Mucosa of rectum (tissue), 2 donors: ENCODE measurements at regions not wholly inside any gene's neighbourhood (a gene's known extent, or its start where the extent isn't known, plus 50 kb on each side); places are given as distances from the start of the nearest gene placed in this dataset.

ENCODE experiments used
- H3K27ac ChIP-seq, 2 donors: one replicate each; pipeline ENCODE4 v1.7.0; 2013; ENCODE audit warnings: inconsistent platforms in 2 of 2, low read depth in 2 of 2, low read length in 2 of 2
- H3K27me3 ChIP-seq, 2 donors: one replicate each; pipeline ENCODE4 v1.7.0; 2013; ENCODE audit warnings: low read length in 2 of 2; ENCODE audit not compliant: control insufficient read depth in 2 of 2, insufficient read depth in 2 of 2
- H3K36me3 ChIP-seq, 2 donors: one replicate each; pipeline ENCODE4 v1.7.0; 2013; ENCODE audit warnings: low read length in 2 of 2; ENCODE audit not compliant: control insufficient read depth in 2 of 2, insufficient read depth in 2 of 2
- H3K4me1 ChIP-seq, 2 donors: one replicate each; pipeline ENCODE4 v1.7.0; 2013; ENCODE audit warnings: low read length in 2 of 2, mild to moderate bottlenecking in 1 of 2; ENCODE audit not compliant: control insufficient read depth in 2 of 2, insufficient read depth in 2 of 2
- H3K4me3 ChIP-seq, 2 donors: one replicate each; pipeline ENCODE4 v1.7.0; 2013; ENCODE audit warnings: low read length in 2 of 2
- H3K9ac ChIP-seq, 2 donors: one replicate each; pipeline ENCODE4 v1.7.0; 2013; ENCODE audit warnings: low read length in 2 of 2, low read depth in 1 of 2, mild to moderate bottlenecking in 1 of 2
- H3K9me3 ChIP-seq, 2 donors: one replicate each; pipeline ENCODE4 v1.7.0; 2013; ENCODE audit warnings: low read length in 2 of 2; ENCODE audit not compliant: control insufficient read depth in 2 of 2
- donor health status: healthy.
- donor health status: Normal muscosa, but diverticular disease.

DNA sequence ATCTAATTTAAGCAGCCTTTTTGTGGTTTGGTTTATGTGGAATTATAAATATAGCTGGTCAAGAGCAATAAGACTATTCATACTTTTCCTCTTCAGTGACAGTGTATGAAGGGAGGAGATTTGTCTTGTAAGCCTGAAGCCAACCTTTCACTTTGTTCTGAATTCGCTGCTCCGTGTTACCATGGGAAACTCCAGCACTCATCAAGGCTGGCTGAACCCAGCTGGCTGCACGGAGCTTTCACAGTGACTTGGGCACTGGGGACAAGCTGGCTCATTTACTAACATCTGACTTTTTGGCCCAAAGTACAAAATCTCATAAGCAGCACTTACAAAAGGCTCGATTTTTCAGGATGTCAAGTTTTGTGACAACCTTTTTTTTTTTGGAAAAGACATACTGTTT is 120.4 kb upstream of the GRIA4 start:
- Histone ChIP-seq H3K36me3 (no peaks in the 10 kb centered on the region), H3K4me3 (no peak overlapping the region), H3K4me1 (no peaks in the 10 kb centered on the region), H3K27ac (no peak overlapping the region), H3K9me3 (no peaks in the 10 kb centered on the region), H3K27me3 (no peaks in the 10 kb centered on the region), H3K9ac (no peak overlapping the region)

DNA sequence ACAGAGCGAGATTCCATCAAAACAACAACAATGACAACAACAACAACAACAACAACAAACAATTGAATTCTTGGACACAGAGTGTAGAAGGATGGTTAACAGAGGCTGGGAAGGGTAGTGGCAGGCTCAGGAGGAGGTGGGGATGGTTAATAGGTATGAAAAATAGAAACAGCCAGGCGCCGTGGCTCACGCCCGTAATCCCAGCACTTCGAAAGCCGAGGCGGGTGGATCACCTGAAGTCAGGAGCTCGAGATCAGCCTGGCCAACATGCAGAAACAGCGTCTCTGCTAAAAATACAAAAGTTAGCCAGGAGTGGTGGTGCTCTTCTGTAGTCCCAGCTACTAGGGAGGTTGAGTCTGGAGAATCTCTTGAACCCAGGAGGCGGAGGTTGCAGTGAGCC is 122.9 kb upstream of the GRIA4 start:
- Histone ChIP-seq H3K4me3 (no peak overlapping the region), H3K27me3 (no peaks in the 10 kb centered on the region)

DNA sequence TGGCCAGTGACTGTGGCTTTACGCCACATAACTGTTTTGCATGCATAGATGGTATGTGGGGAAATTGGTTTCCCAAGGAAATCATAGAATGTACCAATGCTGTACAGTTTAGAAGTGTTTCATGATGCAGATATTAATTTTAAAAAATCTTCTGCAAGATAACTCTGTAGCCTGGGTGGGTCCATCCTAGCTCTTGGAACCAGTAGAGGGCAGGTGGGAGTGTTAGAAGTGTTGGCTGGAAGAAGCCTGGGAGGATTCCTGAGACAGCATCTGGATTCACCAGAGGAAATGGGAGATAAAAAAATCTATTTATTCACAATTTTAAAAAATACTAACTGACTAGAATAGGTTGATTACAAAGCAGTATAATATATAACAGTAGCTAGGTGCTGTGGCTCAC is 139.9 kb upstream of the GRIA4 start:
- no peaks in the 10 kb centered on the region for H3K36me3 ChIP-seq
- no peak overlapping the region for H3K27ac ChIP-seq
- H3K9ac ChIP-seq: no peak overlapping the region
- H3K27me3 ChIP-seq: no peaks in the 10 kb centered on the region
- no peaks in the 10 kb centered on the region for H3K4me1 ChIP-seq
- H3K4me3 ChIP-seq: no peak overlapping the region
- no peaks in the 10 kb centered on the region for H3K9me3 ChIP-seq

More for the DNA sequence above, 122.9 kb upstream of the GRIA4 start:
- H3K36me3 ChIP-seq: no peaks in the 10 kb centered on the region
- H3K9ac ChIP-seq: no peak overlapping the region
- H3K27ac ChIP-seq: no peak overlapping the region
- H3K4me1 ChIP-seq: no peaks in the 10 kb centered on the region
- no peaks in the 10 kb centered on the region for H3K9me3 ChIP-seq

DNA sequence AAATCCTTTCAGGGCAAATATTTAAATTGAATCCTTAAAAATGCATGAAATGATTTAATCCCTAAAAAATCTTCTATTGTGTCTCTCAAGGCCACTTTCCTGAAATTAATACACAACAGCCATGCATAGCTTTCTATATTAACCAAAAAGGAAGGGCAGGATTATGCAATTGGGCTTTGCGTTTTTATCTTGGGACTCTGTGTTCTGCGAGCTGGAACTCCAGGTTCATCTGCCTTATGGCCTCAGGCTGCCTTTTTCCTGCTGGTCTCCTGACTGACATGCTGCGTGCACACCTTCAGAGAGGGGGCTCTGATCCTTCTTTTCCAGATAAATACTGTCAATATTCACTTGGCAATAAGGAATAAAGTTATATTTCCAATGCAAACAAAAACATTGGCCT is 141.7 kb upstream of the GRIA4 start:
- no peaks in the 10 kb centered on the region for H3K27me3 ChIP-seq
- no peak overlapping the region for H3K27ac ChIP-seq
- H3K4me3 ChIP-seq: no peak overlapping the region
- no peak overlapping the region for H3K9ac ChIP-seq
- H3K4me1 ChIP-seq: no peaks in the 10 kb centered on the region
- H3K36me3 ChIP-seq: no peaks in the 10 kb centered on the region
- no peaks in the 10 kb centered on the region for H3K9me3 ChIP-seq

DNA sequence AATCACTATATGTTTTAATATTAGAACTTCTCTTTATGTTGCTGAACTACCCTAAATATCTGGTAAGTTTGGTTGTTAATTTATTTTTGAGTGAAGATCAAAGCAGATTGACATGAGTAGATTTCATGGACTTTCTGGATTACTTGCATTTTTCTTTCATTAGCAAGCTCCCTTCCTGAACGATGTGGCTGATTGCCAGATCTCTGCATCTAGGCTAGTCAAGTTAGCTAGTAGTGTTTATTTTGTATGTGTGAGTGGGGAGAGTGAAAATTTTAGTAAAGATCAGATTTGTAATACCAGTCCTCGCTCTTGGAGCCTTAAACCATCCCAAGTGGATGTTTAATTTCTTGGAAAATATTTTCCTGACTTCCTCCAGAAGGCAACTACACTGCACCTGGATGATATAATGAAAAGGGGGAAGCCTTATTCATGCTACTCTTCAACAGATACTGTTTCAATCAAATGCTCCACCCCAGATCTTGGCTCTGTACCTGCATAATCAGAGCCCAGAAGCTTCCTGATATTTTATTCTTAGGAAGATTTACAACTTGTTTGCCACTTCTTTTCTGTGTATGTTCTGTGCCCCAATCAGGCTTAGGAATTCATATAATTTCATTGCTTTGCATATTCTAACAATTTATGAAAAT is 143.2 kb upstream of the GRIA4 start:
- Histone ChIP-seq H3K27me3 (no peaks in the 10 kb centered on the region), H3K27ac (no peak overlapping the region), H3K9ac (no peak overlapping the region), H3K36me3 (no peaks in the 10 kb centered on the region), H3K4me1 (no peaks in the 10 kb centered on the region), H3K9me3 (no peaks in the 10 kb centered on the region), H3K4me3 (no peak overlapping the region)

DNA sequence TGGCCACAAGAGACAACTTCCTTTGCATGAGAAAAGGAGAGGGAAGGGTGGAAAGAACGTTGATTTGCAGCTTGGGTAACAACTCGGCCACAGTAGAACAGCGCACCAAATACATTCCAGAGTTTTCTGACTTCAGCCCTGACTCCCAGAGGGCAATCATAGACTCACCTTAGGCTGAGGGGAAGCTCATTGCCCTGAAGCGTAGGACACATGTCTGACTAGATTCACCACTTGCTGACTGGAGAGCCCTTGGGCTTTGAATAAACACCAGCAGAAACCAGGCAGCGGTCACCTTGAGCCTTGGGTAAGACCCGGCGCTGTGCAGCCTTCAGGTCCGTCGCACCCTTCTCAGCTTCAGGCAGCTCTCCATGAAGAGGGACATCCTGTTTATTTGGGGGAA is 151.8 kb upstream of the GRIA4 start:
- Histone ChIP-seq H3K27me3 (no peaks in the 10 kb centered on the region), H3K4me3 (no peak overlapping the region), H3K36me3 (no peaks in the 10 kb centered on the region), H3K27ac (no peak overlapping the region), H3K9ac (no peak overlapping the region), H3K4me1 (no peaks in the 10 kb centered on the region), H3K9me3 (no peaks in the 10 kb centered on the region)

DNA sequence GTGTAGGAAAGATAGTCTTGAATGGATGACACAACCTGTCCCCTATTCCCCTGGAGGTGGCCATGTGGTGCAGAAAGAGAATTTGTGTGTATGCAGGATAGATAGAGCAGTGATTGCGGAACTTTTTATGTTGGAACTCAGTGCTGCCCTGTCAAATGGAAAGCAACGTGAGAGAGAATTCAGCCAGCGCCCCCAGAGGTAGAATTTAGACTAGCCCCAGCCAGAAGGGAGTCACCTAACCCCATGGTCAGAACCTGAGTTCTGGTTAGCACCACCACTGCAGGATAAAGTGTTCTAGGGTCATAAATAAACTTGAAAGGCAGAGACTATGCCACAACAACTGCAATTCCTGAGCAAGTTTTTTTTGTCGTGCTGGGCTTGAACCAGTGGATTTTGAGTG is 152.9 kb upstream of the GRIA4 start:
- H3K9me3 ChIP-seq: no peaks in the 10 kb centered on the region
- H3K4me3 ChIP-seq: no peak overlapping the region
- H3K27ac ChIP-seq: no peak overlapping the region
- no peaks in the 10 kb centered on the region for H3K4me1 ChIP-seq
- H3K27me3 ChIP-seq: no peaks in the 10 kb centered on the region
- no peak overlapping the region for H3K9ac ChIP-seq
- H3K36me3 ChIP-seq: no peaks in the 10 kb centered on the region

DNA sequence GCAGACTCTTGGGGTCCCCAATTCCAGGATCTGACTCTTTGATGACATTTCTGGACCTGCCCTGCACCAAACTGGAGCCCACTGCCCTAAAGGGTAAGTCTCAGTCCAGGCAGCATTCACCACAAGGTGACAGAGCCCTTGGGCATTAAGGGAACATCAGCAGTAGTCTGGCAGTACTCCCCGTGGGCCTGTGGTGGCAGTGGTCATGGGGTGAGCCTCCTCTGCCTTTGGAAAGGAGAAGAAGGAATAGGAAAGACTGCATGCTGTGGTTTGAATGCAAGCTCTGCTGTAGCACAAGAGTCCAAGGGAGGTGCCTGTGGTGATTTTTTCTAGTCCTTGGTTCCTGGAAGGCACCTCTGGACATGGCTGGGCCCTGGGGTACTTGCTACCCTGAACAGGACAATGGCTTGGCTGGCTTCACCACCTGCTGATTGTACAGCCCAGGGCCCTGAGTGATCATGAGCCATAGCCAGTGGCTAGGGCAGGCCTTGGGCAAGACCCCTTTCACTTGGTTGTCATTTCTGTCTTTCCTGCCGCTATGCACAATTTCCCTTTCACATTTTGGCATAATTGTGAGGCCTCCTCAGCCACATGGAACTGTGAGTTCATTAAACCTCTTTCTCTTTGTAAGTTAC is 160.7 kb upstream of the GRIA4 start:
- Histone ChIP-seq H3K27me3 (no peaks in the 10 kb centered on the region), H3K9ac (no peak overlapping the region), H3K4me1 (no peaks in the 10 kb centered on the region), H3K27ac (no peak overlapping the region), H3K36me3 (no peaks in the 10 kb centered on the region), H3K9me3 (no peaks in the 10 kb centered on the region), H3K4me3 (no peak overlapping the region)

DNA sequence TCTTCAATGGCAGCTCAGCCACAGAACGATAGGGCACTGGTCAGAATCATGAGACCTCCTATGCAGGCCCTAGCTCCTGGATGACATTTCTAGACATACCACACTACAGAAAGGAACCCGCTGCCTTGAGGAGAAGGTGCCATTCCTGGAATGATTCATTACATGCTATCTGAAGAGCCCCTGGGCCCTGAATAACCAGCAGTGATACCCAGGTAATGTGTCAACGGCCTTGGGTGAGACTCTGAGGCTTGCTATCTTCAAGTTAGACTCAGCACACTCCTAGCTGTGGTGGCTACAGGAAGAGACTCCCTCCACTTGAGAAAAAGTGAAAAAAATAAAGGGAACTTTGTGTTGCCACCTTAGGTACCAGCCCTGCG is 161.2 kb upstream of the GRIA4 start:
- no peaks in the 10 kb centered on the region for H3K36me3 ChIP-seq
- no peaks in the 10 kb centered on the region for H3K27me3 ChIP-seq

DNA sequence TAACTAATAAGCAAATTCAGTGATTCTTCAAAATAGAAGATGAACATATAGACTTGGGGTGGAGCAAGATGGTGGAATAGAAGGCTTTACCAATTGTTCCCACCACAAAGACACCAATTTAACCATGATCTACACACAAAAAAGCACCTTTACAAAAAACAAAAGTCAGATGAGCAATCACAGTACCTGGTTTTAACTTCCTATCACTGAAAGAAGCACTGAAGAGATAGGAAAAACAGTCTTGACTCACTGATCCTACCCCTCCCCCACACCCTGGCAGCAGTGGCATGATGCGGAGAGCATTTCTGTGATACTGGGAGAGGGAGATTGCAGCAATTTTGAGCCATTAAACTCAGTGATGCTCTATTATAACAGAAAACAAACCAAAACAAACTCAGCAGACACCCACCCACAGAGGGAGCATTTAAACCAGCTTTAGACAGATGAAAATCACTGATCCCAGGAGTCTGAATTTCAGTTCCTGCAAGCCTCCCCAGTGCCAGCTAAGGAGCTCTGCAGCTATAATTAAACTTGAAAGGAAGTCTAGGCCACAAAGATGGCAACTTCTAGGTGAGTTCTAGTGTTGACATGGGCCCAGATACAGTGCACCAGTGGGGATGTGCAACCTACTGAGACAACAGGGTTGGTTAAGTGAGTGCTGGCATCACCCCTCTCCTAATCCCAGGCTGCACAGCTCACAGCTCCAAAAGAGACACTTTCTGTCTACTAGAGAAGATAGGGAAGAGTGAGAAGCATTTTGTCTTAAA is 161.8 kb upstream of the GRIA4 start:
- no peaks in the 10 kb centered on the region for H3K4me1 ChIP-seq
- H3K9me3 ChIP-seq: no peaks in the 10 kb centered on the region
- H3K4me3 ChIP-seq: no peak overlapping the region
- H3K9ac ChIP-seq: no peak overlapping the region
- H3K27me3 ChIP-seq: no peaks in the 10 kb centered on the region
- H3K27ac ChIP-seq: no peak overlapping the region
- H3K36me3 ChIP-seq: no peaks in the 10 kb centered on the region

More for the DNA sequence above, 161.2 kb upstream of the GRIA4 start:
- no peak overlapping the region for H3K27ac ChIP-seq
- no peak overlapping the region for H3K9ac ChIP-seq
- H3K4me1 ChIP-seq: no peaks in the 10 kb centered on the region
- H3K4me3 ChIP-seq: no peak overlapping the region
- H3K9me3 ChIP-seq: no peaks in the 10 kb centered on the region
